GM12878 (cell line): ENCODE measurements at regions not wholly inside any gene's neighbourhood (a gene's known extent, or its start where the extent isn't known, plus 50 kb on each side); places are given as distances from the start of the nearest gene placed in this dataset.

Source experiments
- ATAC-seq: fragments of 200-7000 bp; cut with Tn5 transposase; 3 replicates; pipeline ENCODE4 v1.9.1; 2020; ENCODE audit warnings: mild to moderate bottlenecking, moderate library complexity
- BruUV-seq: library from RNA; stranded (reverse); fragments of 400-500 nt; replicated peaks from 2 replicates; lab custom pipeline; 2021; lab: Mats Ljungman, UMichigan
- CTCF ChIA-PET: fragments of 300-600 bp; sonication (Branson Sonifier 250); formaldehyde crosslinking; extraction: SDS; loops from one replicate; lab custom pipeline; 2021; ENCODE audit warnings: inconsistent platforms; lab: Yijun Ruan, JAX
- POLR2A ChIA-PET: fragments of 350-600 bp; formaldehyde crosslinking; extraction: SDS; loops from one replicate; lab custom pipeline; 2021; ENCODE audit warnings: inconsistent platforms; lab: Charles Lee
- RAD21 ChIA-PET: fragments of 300-600 bp; sonication (Branson Sonifier 250); formaldehyde crosslinking; loops from one replicate; lab custom pipeline; 2023; ENCODE audit warnings: antibody characterized with exemption; ENCODE audit not compliant: unreplicated experiment; lab: Charles Lee
- SMC1A ChIA-PET: fragments of 300-600 bp; sonication (Branson Sonifier 250); formaldehyde crosslinking; loops from one replicate; lab custom pipeline; 2023; ENCODE audit not compliant: unreplicated experiment, uncharacterized antibody; lab: Charles Lee
- DNase-seq: peaks from one replicate; pipeline ENCODE4 v3.0.0-alpha.2; 2011; ENCODE audit warnings: low read depth, low spot score
- FAIRE-seq: peaks from 3 replicates; lab custom pipeline; 2011; peaks lifted over from hg19 to GRCh38; lab: Jason Lieb, UNC
- H2AFZ ChIP-seq: 2 replicates; pipeline ENCODE4 v1.6.0; 2011; ENCODE audit warnings: low read depth, low read length, control low read depth; ENCODE audit not compliant: control insufficient read depth
- H3K27ac ChIP-seq: 2 replicates; pipeline ENCODE4 v1.5.1; 2011; ENCODE audit warnings: control low read depth; ENCODE audit not compliant: control insufficient read depth, insufficient read depth
- H3K27me3 ChIP-seq, 2 experiments: replicated peaks in 1 of 2; 2 replicates each; pipeline versions ENCODE4 v1.6.0 to v1.6.1; 2011; ENCODE audit warnings: low read length in 1 of 2; ENCODE audit not compliant: control insufficient read depth in 2 of 2, insufficient read depth in 2 of 2
- H3K36me3 ChIP-seq, 2 experiments: 2 replicates each; pipeline ENCODE4 v1.5.1; 2011; ENCODE audit warnings: low read length in 1 of 2; ENCODE audit not compliant: control insufficient read depth in 2 of 2, insufficient read depth in 2 of 2
- H3K4me1 ChIP-seq: 2 replicates; pipeline ENCODE4 v1.6.1; 2011; ENCODE audit warnings: mild to moderate bottlenecking, low read length, moderate library complexity, mixed read lengths; ENCODE audit not compliant: control insufficient read depth, insufficient read depth
- H3K4me2 ChIP-seq: 2 replicates; pipeline ENCODE4 v1.6.0; 2011; ENCODE audit warnings: control low read depth; ENCODE audit not compliant: control insufficient read depth, insufficient read depth
- H3K4me3 ChIP-seq: fragments of 200-600 bp; sonication (generic); 2 replicates; pipeline ENCODE4 v1.5.1; 2016
- H3K79me2 ChIP-seq: 2 replicates; pipeline ENCODE4 v1.6.0; 2011; ENCODE audit warnings: low read length; ENCODE audit not compliant: control insufficient read depth, insufficient read depth
- H3K9ac ChIP-seq: 2 replicates; pipeline ENCODE4 v1.8.0; 2011; ENCODE audit warnings: low read length, control low read depth, mixed read lengths; ENCODE audit not compliant: control insufficient read depth, insufficient read depth
- H3K9me3 ChIP-seq: replicated peaks from 3 replicates; pipeline ENCODE4 v1.5.1; 2011; ENCODE audit warnings: mild to moderate bottlenecking, low read length; ENCODE audit not compliant: control insufficient read depth, insufficient read depth
- H4K20me1 ChIP-seq: 2 replicates; pipeline ENCODE4 v1.6.0; 2011; ENCODE audit not compliant: control insufficient read depth, insufficient read depth
- CHD4 ChIP-seq: fragments of 200-600 bp; sonication (generic); IDR thresholded peaks from 2 replicates; pipeline ENCODE4 v1.6.1; 2016; ENCODE audit warnings: mild to moderate bottlenecking
- HDGF ChIP-seq: fragments of 450-650 bp; IDR thresholded peaks from 2 replicates; pipeline ENCODE4 v1.6.1; 2016; ENCODE audit warnings: antibody characterized with exemption
- MTA2 ChIP-seq: fragments of 450-650 bp; IDR thresholded peaks from 2 replicates; pipeline ENCODE4 v1.6.1; 2016; ENCODE audit warnings: low read depth, mild to moderate bottlenecking, moderate library complexity
- NFXL1 ChIP-seq: fragments of 450-650 bp; IDR thresholded peaks from 2 replicates; pipeline ENCODE4 v1.6.1; 2017; ENCODE audit warnings: antibody characterized with exemption, mild to moderate bottlenecking, borderline replicate concordance
- PBX3 ChIP-seq: IDR thresholded peaks from 2 replicates; pipeline ENCODE4 v1.6.1; 2011; ENCODE audit warnings: mild to moderate bottlenecking, low read depth, low read length, moderate library complexity; ENCODE audit not compliant: insufficient replicate concordance
- RAD21 ChIP-seq: IDR thresholded peaks from 2 replicates; pipeline ENCODE4 v1.6.1; 2011; ENCODE audit warnings: mild to moderate bottlenecking, low read depth, low read length, moderate library complexity; ENCODE audit not compliant: insufficient read depth
- REST ChIP-seq: IDR thresholded peaks from 2 replicates; pipeline ENCODE4 v1.6.1; 2012; ENCODE audit warnings: mild to moderate bottlenecking, low read depth, low read length
- RUNX3 ChIP-seq: IDR thresholded peaks from 2 replicates; pipeline ENCODE4 v1.6.1; 2012; ENCODE audit warnings: low read length, inconsistent platforms
- SREBF1 ChIP-seq: IDR thresholded peaks from 2 replicates; pipeline ENCODE4 v1.6.1; 2012; ENCODE audit warnings: mild to moderate bottlenecking, low read length
- SREBF2 ChIP-seq: IDR thresholded peaks from 2 replicates; pipeline ENCODE4 v1.6.1; 2012; ENCODE audit warnings: mild to moderate bottlenecking, low read length
- SRF ChIP-seq, 2 experiments: IDR thresholded peaks; 2 replicates each; pipeline ENCODE4 v1.6.1; 2011; ENCODE audit warnings: low read depth in 2 of 2, low read length in 2 of 2, mild to moderate bottlenecking in 1 of 2, moderate library complexity in 1 of 2
- SUPT20H ChIP-seq: IDR thresholded peaks from 2 replicates; pipeline ENCODE4 v1.6.1; 2011; ENCODE audit warnings: low read depth, mild to moderate bottlenecking, low read length, moderate library complexity, borderline replicate concordance; ENCODE audit not compliant: control insufficient read depth
- YY1 ChIP-seq: IDR thresholded peaks from 2 replicates; pipeline ENCODE4 v1.6.1; 2011; ENCODE audit warnings: low read depth, mild to moderate bottlenecking, low read length
- ZNF217 ChIP-seq: fragments of 450-650 bp; IDR thresholded peaks from 2 replicates; pipeline ENCODE4 v1.6.1; 2017; ENCODE audit warnings: antibody characterized with exemption, mild to moderate bottlenecking
- WGBS: methylation state at CpG from one replicate; pipeline ENCODE4 v1.1.6; 2016; ENCODE audit warnings: low lambda C conversion rate; ENCODE audit not compliant: insufficient replicate concordance, insufficient coverage; ENCODE audit errors: missing lambda C conversion rate; 5-methylcytosine and 5-hydroxymethylcytosine counted together
- in situ Hi-C: fragments of 300-500 bp; cut with MboI; formaldehyde crosslinking; loops from 9 replicates; pipeline ENCODE4 v1.14.3; 2018; ENCODE audit warnings: mixed read lengths
- intact Hi-C: fragments of 100-400 bp; cut with micrococcal nuclease; formaldehyde crosslinking; loops from one replicate; pipeline ENCODE4 v1.14.2; 2022; ENCODE audit not compliant: unreplicated experiment

GRCh38 chr20:39990692-39991091 lies 698.3 kb downstream of the MAFB start:
- ChIA-PET POLR2A (no interaction called here), SMC1A (no interaction called here), CTCF (no interaction called here), RAD21 (no interaction called here)
- ATAC-seq (no peak), FAIRE-seq (no peak), DNase-seq (no peak)
- Histone ChIP-seq H3K4me1 (no peaks in the 10 kb centered on the region), H3K27ac (no peak overlapping the region), H3K27me3 (no peaks in the 10 kb centered on the region), H3K36me3 (no peaks in the 10 kb centered on the region), H3K9me3 (no peaks in the 10 kb centered on the region), H3K79me2 (no peaks in the 10 kb centered on the region), H3K4me3 (no peak overlapping the region), H2AFZ (no peak overlapping the region), H3K4me2 (no peak overlapping the region), H3K9ac (no peak overlapping the region), H4K20me1 (no peaks in the 10 kb centered on the region)
- in situ Hi-C loops, result no loop called here
- TF ChIP-seq SREBF1 (no peak), CHD4 (no peak)
- intact Hi-C loops, result no loop called here
- BruUV-seq, result no TSS peak

- ChIA-PET RAD21 (no interaction called here), CTCF (no interaction called here)
- FAIRE-seq (no peak), DNase-seq (no peak)
- Histone ChIP-seq H3K4me1 (no peaks in the 10 kb centered on the region), H3K9me3 (no peaks in the 10 kb centered on the region), H2AFZ (no peak overlapping the region), H4K20me1 (no peaks in the 10 kb centered on the region), H3K36me3 (no peaks in the 10 kb centered on the region), H3K27me3 (no peaks in the 10 kb centered on the region), H3K4me2 (no peak overlapping the region), H3K4me3 (no peak overlapping the region), H3K9ac (no peak overlapping the region)
- no TSS peak for BruUV-seq
- TF ChIP-seq SUPT20H (no peak), ZNF217 (no peak), PBX3 (no peak), SRF (IDR thresholded peaks at IDR 0.05; ENCODE audit: low read depth in 2 of 2, low read length in 2 of 2) (no peak), YY1 (no peak), HDGF (no peak), REST (no peak), MTA2 (no peak), CHD4 (no peak), NFXL1 (no peak), RUNX3 (no peak), SREBF2 (no peak), RAD21 (no peak)
- TF ChIP-seq, all 136 proteins: peak for 0
- SMC1A ChIA-PET, result no interaction called here
- no peak for ATAC-seq
- in situ Hi-C loops, result no loop called here
- H3K27ac ChIP-seq, result no peak overlapping the region
- intact Hi-C loops, result no loop called here
- WGBS, result 0% methylated on average over 1 of the region's 1 CpG
- H3K79me2 ChIP-seq, result no peaks in the 10 kb centered on the region
- POLR2A ChIA-PET, result no interaction called here
Observed at GRCh38 chr20:39988991-39989390, 700.0 kb downstream of the MAFB start.
